NCI-H2227 (cell line): ENCODE measurements at regions not wholly inside any gene's neighbourhood (a gene's known extent, or its start where the extent isn't known, plus 50 kb on each side); places are given as distances from the start of the nearest gene placed in this dataset.
"Not testable (repeated sequence)": the region's sequence is repeated elsewhere in the genome, so short reads cannot be mapped to it uniquely, and the experiment has no call there.

Experiments
- DNase-seq: peaks from one replicate; lab custom pipeline; 2025; ENCODE audit not compliant: unreplicated experiment; lab: John Stamatoyannopoulos, UW

DNA sequence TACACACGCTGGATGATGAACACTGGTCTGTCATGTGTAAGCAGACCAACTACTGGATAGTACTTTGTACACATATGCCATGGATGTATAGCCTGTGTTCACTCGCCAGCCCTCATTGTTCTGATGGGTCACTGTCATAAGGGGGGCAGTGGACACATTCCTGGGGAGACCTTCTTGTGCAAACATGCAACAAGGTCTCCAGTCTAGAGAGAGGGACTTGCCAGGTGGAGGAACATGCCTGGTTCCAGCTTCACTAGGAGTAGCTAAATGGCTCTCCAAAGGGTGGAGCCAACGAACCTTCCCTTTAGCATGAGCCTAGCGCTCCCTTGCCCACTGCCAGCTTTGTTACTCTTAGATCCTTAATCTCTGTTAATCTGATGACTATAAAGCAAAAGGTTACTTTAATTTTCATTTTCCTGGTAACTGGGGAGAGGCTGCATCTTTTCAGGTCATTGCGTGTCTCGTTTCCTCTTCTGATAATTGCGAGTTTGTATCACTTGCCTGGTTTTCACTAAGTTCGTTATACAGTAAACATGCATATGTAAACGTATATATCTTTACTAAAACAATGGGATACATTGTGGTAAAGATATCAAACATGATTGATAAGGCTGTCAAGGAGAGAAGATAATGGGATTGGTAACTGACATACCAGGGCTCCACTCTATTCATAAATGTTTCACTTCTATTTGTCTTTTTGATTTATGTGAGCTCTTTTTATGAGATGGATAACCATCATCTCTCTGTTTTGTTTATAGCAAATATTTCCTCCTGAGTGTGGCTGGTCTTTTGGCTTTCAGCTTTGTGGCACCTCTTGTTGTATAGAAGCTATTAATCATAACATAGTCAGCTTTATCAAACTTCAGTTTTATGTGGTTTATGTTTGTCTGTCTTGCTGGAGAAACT lies 235.2 kb upstream of the SGCG start:
- DNase-seq: no peak

DNA sequence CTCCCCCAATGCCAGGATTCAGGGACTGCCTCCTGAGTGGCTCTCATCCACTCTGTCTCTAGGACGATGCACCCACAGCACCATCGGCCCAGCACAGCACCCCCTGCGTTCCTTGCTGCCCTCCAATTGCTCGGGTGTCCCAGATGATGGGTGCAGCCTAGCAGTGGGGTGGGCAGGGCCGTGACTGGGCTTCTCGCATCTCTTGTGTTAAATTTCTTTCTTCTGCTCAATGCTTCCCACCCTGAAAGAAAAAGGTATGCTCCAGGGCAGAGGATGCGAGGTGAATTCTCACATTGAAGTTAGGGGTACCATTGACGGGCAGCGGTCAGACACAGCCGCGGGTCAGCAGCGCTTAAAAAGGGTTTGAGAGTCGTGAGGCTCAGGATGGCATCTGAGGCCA lies 232.4 kb upstream of the SGCG start:
- DNase-seq: no peak

DNA sequence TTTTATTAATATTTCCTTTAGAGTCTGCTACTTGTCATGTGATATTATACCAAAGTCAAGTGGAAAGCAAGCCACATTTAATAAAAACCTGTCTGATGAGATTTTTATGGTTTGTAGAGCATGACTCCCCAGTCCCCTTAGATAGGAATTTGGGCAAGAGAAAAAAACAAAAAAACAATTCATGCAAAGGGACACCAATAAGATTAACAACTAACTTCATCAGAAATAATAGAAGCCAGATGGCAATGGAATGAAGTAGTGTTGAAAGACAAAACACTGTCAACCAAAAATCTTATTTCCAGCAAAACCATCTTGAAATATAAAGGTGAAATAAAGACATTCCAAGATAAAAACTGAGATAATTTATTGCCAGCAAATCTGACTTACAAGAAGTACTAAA lies 228.8 kb upstream of the SGCG start:
- DNase-seq: not testable (repeated sequence)

DNA sequence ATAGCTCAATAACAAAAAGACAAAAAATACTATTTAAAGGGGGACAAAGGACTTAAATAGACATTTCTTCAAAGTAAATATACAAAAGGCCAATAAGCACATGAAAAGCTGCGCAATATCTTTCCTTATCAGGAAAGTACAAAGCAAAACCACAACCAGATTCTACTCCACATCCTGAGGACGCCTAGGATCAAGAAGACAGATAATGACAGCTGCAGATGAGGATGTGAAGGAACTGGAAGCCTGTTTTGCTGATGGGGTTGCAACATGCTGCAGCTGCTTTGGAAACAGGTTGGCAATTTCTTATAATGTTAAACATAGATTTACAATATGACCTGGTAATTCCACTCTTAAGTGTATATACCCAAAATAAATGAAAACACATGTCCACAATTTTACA lies 225.6 kb upstream of the SGCG start:
- not testable (repeated sequence) for DNase-seq

DNA sequence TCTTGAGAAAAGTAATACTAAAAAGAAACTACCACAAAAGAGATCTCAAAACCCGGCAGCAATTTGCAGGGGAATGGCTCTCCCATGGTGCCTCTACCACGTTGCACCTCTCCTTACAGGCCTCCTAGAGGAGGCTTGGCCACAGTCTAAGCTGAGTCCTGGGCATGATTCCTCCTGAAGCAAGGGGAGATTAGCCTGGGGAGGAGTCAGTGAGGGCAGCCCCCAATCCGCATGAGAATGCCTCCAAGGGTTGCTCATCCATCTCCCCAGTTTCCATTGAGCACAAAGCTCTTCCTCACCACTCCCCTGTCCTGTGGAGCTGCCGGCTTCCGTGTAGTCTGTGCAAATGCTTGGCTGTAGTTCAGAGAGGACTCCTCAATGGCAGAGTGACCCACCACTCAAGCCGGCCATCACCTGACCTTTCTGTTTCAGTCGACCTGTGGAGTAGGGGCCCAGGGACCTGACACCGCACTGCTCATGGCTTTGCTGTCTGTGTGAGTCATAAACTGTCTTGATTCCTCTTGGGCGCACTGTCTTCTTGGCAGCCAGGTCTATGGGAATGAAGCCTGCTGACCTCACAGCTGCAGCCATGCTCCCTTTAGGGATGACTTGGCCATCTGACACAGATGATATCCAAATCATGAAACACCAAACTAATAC lies 224.2 kb upstream of the SGCG start:
- not testable (repeated sequence) for DNase-seq

DNA sequence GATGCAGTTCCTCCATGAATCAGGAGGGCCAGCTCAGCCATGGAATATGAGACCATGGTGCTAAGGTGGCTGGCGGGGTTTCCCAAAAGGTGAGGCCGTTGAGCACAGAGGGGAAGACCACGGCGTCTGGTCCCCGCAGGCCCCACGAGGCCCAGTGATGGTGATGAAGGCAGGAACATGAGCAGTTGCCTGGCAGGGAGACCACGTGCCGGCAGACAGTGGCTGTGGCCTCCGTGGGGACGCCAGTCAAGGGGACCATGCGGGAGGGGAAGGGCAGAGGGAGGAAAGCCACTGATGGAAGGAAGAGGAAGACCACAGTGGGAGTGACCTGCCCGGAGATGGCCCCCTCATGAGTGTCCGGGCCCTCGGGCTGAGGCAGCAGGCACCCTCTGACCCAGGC lies 220.9 kb upstream of the SGCG start:
- not testable (repeated sequence) for DNase-seq

DNA sequence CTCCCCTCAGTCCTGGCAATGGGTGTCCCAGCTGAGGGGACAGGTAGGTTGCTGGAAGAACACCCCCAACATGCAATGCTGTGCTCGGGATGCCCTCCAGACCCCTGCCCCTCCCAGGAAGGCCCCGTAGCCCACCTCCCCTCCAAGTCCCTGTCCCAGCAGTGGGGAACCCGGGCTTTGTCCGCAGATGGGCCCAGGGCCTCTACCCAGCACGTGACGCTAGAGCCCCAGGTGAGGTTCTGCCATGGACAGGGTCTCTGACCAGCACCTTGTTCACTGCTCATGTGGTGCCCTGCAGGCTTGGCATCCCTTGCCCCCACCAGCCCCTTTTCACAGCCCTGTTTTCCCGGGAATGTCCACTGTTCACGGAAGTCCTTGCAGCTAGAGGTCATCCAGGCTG lies 220.0 kb upstream of the SGCG start:
- no peak for DNase-seq

DNA sequence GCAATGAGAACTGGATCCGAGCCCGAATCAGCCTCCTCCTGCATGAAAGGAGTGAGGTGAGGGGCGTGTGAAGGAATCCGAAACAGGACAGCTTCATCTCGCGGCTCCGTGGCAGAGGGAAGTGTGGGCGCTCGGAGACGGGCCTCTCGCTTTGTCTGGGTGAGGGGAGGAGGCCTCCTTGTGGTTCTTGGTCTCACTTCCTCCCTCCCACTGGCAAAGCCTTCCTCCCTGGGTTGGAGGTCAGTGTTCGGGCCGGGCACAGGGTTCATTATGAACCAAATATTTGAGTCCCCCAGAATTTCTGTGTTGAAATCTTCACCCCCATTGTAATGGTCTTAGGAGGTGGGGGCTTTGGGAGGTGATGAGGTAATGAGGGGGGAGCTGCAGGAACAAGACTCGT lies 219.4 kb upstream of the SGCG start:
- DNase-seq: not testable (repeated sequence)

DNA sequence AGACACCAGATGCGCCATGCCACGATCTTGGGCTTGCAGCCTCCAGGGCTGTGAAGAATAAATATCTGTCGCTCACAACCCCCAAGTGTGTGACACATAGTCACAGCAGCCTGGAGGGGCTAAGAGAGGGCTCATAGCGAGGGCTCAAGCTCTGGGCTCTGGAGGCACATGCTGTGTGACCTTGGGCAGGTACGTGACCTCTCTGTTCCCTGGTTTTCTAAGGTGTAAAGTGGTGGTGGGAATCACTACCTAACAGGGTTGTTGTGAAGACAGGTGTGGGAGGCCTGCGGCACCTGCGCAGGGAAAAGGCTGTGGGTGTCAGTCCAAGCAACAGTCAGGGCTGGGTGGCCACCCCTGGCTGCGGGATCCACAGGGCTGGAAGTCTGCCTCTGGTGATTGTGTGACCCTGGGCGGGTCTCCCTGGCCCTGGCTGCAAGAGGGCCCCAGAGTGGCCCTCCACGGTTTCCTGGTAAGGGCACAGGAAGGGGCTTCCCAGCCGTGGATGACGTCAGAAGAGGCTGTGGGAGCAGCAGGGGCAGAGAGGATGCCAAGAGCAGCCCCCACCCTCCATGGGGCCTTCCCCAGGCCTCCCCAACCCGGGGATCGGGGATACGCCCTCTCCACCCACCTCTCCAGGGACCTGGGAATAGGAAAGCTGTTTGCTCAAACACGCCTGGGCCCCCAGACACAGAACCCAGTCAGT lies 218.8 kb upstream of the SGCG start:
- no peak for DNase-seq

DNA sequence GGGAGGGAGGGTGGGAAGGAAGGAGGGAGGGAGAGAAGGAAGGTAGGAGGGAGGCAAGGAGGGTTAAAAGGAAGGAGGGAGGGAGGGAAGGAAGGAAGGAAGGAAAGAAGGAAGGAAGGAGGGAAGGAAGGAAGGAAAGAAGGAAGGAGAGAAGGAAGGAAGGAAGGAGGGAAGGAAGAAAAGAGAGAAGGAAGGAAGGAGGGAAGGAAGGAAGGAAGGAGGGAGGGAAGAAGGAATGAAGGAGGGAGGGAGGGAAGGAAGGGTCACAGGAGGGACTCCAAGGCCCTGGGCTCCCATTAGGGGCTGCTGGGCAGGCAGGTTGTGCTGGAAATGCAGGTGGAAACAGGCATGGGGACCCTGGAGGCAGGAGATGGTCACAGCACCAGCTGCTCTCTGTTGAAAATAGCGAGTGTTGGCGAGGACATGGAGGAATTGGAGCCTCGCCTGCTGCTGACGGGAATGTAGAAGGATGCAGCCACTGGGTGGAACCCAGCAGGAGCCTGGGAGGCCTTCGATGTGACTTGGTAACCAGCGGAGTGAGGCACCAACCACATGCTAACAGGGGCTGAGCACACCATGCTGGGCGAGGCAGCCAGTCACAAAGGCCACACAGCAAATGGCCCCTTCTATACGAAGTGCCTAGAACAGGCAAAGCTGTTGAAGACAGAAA lies 217.3 kb upstream of the SGCG start:
- DNase-seq: not testable (repeated sequence)

DNA sequence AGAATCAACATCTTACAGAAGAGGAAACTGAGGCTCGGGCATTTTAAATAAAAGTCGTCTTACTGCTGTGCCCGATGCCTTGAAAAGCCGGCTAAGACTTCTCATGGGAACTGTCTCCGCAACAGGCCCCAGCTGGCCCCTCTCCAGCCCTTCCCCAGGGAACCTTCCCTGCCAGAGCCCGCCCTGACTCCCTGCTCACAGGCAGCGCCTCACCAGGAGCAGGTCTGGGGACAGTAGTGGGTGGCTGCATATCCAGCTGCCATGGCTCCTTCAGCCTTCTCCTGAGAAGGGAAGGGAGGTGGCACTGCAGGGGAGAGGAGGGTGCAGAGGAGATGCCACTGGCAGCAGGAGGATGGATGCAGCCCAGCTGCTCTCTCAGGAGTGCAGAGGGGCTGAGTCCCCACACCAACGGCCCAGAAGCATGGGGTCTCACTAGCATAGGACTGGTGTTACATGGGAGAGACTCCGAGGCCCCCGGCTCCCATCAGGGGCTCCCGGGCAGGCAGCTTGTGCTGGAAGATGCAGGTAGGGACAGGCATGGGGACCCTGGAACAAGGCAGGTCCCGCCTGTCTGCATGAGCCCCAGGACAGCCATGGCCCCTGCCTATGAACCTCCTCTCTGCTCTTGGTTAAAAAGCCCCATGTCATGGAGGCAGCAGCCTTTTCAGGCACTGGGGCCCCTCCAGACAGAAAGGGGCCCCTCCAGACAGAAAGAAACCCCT lies 216.4 kb upstream of the SGCG start:
- DNase-seq: no peak

DNA sequence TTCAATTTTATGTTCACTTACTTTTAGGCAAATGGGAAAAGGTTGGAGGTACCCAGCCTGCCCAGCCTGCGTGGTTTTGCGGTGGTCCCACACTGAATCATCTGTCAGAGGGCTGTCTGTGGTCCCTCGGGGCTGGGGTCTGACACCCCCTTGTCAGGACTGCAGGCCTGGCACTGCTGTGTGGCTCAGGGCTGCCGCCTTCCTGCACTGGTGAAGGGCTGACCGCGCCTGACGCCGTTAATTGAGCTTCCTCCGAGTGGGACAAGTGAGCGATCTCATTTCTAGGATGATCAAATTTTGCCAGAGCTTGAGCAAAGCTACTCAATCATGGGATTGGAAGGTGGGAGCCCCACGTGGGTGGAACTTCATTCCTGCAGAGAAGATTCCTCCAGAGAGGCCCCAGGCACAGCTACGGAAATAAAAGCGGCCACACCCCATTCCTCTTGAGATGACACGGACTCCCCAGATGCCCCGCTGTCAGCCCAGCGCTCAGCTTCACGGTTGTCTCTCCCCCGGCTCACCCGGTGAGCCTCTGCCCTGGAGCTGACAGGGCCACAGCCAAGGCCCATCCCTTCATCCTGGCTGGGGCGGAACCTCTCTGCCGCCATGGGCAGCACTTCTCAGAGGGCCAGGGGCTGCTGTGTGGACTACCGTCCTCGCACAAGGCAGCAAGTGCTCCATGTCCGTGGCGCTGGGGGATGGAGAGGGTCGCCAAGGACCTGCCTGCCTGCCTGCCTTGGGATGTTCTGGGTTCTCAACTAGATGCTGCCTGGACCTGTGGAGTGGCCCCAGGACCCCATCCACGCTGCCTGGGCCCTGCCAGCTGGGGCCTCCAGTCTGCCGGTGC lies 215.5 kb upstream of the SGCG start:
- DNase-seq: not testable (repeated sequence)

DNA sequence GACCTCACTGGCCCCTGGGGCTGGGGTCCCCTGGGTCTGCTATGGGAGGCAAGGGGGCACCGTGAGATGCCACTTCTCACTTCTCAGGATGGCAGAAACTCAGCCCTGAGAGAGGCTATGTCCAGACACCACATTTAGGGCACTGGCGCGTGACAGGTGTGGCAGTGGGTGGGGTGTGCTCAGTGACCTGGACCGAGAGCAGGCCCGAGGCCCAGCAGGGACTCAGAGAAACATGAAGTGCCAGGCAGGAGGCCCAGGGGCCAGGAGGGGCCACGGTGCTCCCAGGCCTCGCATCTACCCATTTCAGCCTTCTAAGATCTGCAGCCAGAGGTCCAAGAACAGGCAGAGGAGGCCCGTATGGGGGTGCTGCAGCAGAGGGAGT lies 214.9 kb upstream of the SGCG start:
- not testable (repeated sequence) for DNase-seq

DNA sequence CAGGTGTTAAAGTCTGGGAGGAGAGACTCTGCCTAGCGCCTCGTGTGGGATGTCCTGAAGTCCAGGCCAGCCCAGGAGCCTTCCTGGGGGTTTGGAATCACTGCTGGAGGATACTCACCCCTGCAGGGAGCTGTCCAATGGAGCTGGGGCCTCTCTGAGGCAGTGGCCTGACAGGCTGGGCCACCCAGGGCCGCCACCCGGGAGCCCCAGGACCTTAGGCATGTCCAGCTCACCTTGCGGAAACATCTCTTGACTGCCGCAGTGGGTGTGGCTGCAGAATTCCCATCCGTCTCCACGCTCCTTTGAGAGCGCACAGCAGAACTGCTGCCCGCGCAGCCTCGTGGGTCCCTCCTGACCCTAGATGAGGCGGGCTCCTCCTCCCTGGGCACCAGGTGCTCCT lies 214.0 kb upstream of the SGCG start:
- not testable (repeated sequence) for DNase-seq

DNA sequence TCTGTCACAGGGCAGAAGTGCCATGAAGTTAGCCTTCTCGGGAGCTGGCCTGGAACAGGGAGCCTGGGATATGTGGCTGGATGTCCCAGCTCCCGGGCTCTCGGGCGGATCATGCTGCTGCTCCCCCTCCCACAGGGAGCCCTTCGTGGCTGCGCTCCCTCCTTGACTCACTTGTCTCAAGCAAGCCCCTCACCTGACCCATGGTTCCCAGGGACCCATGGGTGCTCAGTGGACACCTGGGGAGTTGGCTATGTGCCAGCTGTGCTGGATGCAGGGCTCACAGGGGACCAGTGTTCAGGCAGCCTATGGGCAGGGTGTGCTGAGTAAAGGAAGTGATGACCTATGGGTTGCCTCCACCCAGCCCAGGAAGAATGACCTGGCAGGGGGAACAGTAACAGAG lies 213.1 kb upstream of the SGCG start:
- no peak for DNase-seq

DNA sequence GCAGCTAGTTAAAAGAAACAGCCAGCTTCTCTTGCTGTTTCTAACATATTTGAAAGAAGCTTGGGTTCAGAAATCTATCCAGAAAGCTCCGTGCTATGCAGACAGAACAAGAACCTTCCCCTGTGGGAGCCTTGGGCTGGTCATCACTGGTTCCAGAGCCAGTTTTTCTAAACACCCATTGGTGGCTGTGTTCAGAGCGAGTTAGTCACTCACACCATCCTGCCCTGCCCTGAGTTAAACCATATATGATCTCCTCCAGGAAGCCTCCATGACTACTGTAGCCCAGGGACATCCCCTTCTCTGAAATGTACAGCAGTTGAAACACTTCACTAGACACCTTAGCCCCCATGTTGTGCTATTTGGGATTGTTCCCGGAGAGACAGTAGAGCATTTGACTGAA lies 200.8 kb upstream of the SGCG start:
- DNase-seq: no peak

DNA sequence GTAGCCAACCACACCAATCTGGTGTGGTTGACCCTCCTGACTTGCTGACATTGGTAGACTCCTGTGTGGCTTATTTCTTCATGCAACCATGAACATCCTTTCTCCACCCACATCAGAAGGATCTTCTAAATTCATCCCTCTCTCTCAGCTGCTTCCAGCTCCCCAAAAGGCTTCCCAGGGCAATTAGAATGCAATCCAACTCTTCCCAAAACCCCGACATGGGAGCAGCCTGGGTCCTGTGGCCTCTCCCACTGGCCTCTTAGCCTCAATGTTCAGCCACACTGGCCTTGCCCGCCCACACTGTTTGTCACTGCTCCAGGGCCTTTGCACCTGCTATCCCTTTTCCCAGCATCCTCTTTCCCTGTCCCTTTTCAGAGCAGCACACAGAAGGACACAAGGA lies 199.8 kb upstream of the SGCG start:
- DNase-seq: no peak

DNA sequence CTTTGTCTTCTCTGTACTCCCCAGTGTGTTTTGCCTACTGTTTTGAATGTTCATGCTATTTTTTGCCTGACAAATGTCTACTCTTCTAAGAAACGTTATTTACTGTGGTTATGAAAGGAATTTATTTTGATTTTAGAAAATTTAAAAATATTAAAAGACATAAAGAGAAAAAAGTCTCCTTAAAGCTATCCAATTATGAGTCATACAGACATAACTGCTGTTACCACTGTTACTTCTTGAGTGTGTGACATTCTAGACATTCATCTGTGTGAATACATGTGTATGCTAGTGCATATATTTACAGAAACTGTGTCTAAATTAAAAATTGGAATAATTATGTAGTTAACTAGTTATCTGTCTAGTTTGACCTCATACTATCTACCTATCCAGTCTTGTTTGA lies 187.6 kb upstream of the SGCG start:
- DNase-seq: no peak

DNA sequence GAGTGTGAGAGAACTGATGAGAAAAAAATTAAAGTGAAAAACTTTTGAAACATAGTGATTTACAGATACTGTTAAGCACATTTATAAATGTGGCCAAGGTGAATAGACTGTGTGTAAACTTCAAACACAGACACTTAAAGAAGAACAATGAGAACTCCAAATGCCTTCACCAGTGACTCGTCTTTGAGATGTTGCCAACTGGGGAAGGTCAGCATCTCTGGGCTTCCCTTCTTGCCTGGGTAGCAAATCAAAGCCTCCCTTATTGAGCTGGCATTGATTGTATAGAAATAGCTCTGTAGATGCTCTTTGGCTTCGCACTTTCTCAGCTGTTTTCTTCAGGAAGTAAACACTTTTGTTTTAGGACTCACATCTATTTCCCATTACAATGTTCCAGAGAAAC lies 177.3 kb upstream of the SGCG start:
- no peak for DNase-seq

DNA sequence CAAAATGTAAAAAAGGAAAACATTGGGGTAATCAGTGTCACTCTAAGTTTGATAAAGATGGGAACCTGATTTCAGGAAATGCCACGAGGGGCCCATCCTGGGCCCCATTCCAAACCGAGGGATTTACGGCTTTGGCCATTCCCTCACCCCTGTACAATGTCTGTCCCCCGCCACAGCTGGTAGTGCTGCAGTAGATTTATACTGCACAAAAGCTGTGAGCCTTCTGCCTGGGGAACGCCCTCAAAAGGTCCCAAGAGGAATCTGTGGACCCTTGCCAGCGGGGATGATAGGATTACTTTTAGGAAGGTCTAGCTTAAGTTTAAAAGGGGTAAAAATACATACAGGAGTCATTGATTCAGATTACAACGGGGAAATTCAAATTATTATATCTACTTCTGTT lies 173.4 kb upstream of the SGCG start:
- DNase-seq: no peak
